T-helper 9 cell (primary cell): ENCODE measurements at regions not wholly inside any gene's neighbourhood (a gene's known extent, or its start where the extent isn't known, plus 50 kb on each side); places are given as distances from the start of the nearest gene placed in this dataset.

Experiments used
- DNase-seq: peaks from one replicate; pipeline ENCODE4 v3.0.0-alpha.2; 2020

DNA sequence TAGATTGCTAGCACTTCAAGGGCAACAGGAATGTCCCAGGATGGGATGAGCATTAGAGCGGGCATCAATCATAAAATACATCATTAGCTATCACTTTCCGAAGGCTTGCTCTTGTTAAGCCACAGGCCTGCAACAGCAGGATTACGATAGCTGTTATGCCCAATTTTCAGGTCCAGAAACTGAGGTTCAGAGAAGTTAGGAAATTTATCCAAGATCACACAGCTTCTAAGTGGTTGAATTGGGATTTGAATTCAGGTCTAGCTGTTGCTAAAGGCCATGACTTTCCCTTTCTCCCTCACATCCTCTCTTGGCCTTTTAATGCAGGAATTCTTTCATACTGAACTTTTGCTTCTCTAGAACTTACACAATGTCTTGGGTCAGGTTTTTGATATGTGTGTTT, 119.4 kb upstream of the ERCC6L2 start:
- no peak for DNase-seq

DNA sequence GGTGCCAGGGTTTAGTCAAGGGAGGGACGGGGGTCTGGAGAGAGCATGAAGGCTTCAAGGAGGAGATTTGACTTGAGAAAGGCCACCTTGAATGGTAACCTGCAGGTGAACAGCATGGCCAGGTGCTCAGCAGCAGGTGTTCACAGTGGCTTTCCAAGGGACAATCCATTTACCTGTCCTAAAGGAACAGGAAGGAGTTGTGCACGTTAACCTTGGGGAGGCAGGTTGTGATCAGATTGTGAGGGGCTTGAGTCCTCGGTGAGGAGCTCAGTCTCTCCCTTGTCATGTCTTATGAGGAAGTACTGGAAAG, 120.1 kb upstream of the ERCC6L2 start:
- DNase-seq, result no peak

DNA sequence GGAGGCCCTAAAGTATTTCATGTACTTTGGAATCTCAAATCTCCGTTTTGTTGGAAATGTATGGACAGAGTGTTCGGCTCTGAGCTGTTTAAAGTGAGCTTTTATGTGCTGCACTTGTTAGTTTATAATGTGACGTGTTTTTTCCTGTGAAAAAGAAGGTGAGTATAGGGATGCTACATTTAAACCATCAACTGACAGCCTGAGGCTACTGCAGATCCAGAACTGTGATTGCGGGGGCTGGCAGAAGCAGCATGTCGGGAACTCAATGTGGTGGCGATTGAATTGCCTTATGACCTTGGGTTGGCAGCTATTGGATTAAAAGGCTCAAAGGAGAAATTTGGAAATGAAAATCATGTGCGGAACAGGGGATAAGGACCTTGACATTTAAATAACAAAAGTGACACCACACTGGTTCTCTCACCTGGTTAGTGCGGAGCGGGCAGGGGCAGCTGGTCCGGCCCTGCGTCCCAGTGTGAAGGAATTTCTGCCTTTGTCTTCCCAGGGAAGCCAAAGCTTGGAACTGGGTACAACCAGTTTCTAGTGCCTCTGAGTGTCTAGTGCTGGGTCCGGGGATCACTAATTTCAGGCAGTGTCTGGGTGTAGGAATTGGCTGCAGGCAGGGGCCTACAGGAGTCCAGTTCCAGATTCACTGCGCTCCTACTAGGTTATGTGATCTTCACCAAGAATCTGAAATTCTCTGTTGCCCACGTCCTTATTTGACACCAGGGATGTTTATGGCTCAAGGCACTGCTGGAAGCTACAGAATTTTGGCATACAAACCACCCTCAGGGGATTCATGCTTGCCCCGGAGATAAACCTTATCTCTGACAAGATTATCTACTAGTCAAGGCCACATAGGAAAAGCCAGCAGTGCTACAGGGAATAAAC, 120.7 kb upstream of the ERCC6L2 start:
- no peak for DNase-seq

DNA sequence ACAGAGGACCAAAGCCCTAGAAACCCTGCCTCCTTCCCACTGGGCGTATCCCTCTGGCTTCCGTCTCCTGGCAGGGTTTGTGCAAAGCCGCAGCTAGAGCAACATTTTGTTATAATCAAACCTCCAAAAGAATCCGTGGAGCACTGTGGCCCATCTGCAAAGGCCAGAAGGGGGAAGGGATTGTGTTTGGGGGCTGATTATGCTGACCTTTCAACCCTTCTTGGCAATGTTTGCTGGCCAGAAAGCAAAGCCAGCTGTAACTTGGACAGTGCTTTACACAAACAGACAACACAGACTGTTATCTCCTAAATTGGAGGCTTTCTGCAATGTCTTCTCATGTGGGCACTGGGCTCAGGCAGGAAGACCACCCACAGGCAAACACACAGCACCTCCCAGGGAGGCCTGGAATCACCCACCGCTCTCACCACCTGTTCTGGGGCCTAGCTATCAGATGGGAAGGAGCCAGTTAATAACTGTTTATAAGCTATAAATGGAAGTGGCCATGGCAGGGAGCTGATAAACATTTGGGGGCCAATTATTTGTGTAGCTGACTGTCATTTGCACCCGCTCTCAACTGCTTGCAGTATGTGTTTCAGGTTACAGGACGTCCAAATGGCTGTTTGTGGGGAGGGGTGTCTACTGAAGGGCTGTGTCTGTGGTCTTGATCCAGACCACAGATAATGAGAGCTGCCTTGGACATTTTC, 121.6 kb upstream of the ERCC6L2 start:
- no peak for DNase-seq

DNA sequence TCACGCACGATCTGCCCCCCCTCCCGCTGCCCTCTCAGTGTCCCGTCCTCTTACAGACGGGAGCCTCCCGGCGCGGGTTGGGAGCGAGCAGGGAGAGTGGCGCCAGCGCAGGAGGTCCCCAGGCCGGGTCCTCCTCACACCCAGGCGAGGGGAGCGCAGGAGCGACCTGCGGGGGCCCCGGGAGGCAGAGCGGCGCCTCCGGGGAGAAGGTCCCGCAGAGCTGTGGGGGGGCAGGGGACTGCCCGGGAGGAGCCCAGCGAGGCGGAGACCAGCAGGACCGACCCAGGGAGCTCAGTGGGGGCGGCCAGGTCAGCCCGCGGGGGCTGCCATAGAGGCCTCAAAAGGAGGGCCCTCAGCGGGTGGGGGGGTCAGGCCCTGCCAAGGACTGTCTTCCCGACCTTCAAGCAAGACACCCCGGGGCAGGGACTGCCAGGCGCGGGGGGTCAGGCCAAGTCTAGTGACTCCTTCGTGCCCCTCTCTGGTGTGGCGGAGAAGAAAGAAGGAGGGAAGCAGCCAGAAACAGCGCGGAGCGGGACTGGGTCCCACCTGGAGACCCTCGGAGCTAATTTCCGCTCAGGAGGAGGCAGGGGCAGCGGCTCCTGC, 123.3 kb upstream of the ERCC6L2 start:
- no peak for DNase-seq

DNA sequence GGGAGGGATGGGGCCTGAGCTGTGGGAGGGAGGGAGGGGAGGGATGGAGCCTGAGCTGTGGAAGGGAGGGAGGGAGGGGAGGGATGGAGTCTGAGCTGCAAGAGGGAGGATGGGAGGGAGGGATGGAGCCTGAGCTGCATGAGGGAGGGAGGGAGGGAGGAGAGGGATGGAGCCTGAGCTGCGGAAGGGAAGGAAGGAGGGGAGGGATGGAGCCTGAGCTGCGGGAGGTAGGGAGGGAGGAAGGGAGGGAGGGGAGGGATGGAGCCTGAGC, 124.0 kb upstream of the ERCC6L2 start:
- DNase-seq, result no peak

DNA sequence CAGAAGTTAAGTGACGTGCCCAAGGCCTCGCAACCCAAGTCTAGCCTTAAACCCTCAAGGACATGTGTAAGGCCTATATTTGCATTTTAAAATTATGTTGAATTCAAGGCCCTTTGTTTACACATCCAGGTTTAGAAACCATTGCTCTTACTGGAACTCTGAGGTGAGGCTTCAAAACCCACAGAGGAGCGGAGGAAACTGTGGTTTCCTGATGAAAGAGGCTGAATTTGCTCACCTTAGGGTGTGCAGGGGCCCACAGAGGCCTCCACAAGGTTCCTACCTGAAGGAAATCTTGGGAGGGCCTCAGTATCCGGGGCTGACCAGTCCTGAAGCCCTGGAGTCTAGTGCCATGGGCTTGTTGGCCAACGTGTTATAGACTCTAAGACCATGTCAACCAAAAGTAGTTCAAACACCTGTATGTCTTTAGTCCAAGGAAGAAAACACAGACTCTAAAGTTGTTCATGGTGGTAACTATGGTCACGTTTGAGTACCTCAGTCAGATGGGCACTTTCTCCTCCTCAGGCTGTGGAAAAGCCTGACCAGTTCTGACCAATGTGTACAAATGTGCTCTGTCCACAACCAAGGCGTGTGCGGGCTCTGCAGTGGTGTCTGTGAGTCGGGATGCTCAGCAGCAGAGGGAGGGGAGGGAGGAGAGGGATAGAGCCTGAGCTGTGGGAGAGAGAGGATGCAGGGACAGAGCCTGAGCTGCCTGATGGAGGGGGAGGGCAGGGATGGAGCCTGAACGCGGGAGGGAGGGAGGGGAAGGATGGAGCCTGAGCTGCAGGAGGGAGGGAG, 124.6 kb upstream of the ERCC6L2 start:
- no peak for DNase-seq

DNA sequence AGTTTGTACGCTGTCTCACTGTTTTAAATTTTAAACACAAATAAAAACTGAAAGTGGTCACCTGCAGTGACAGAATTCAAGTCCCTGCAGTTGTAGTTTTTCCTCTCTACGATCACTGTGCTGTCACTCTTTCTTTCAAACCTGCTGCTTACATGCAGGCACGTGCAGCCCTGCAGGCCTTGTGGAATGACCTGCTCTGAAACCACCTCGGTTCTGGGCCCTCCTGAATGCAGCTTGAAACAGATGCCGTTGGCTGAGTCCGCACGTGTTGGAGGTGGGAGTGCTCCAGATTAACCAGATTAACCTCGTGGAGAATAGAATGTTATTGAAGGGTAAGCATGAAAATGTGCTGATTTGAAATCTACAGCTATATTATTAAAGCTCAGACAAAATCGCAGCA, 126.0 kb upstream of the ERCC6L2 start:
- DNase-seq, result no peak

DNA sequence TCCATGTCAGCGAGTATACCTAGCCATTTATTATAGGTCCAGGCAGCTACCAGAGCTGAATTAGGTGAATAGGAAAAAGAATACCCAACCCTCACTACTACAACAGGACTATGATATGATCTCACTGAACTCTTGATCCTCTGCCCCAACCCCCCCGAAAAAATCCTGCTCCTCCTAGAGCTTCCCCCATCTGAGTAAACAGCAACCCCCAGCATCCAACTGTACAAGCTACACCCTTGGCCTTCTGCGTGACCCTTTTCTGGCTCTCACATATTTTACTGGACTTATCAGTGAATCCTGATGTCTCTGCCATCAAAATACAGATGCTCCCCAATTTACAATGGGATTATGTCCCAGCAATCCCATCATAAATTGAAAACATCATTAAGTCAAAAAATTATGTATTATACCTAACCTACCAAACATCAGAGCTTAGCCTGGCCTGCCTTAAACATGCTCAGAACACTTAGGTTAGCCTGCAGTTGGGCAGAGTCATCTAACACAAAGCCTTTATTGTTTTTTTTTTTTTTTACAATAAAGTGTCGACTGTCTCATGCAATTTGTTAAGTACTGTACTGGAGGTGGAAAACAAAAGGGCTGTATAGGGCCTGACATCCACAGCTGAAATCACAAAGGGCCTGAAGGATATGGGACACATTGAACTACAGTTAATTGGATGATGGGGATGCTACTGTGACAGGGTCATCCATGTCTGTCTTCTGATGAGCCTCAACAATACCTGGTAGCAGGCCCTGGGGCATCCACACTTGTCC, 128.9 kb upstream of the ERCC6L2 start:
- DNase-seq, result no peak

DNA sequence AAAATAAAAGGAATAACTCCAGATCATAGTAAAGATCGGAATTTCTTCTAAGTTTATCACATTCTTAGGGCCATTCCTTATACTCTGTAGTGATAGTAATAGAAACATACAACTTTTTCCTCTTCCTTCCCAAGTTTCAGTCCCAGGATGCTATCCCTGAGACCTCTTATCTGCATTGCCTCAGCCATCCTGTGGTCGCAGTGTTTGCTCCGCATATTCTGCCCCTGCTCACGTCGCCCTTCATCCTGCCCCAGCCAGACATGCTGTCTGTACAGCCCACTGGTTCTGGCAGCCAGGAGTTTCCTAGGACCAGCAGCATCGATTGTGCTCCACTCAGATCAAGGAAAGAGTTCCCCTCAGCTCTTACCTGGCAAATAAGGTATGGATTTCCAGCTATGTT, 132.7 kb upstream of the ERCC6L2 start:
- DNase-seq, result no peak

DNA sequence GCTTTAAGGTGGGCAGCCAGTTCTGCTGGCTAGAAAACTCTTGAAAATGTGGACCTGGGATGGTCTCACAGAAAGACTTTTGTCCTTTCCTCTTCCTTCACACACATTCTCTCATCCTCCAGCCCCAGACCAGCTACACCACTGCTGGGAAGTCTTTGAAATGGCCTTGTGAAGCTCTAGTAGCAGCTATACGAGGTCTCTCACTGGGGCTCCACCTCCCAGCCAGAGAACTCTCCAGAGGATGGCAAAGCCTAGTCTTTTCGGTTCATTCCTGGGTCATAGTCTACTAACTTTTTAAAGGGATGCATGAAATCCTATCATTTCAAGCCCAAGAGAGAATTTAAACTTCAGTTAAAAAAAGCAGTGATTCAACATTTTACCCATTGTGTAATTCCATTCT, 133.9 kb upstream of the ERCC6L2 start:
- no peak for DNase-seq

DNA sequence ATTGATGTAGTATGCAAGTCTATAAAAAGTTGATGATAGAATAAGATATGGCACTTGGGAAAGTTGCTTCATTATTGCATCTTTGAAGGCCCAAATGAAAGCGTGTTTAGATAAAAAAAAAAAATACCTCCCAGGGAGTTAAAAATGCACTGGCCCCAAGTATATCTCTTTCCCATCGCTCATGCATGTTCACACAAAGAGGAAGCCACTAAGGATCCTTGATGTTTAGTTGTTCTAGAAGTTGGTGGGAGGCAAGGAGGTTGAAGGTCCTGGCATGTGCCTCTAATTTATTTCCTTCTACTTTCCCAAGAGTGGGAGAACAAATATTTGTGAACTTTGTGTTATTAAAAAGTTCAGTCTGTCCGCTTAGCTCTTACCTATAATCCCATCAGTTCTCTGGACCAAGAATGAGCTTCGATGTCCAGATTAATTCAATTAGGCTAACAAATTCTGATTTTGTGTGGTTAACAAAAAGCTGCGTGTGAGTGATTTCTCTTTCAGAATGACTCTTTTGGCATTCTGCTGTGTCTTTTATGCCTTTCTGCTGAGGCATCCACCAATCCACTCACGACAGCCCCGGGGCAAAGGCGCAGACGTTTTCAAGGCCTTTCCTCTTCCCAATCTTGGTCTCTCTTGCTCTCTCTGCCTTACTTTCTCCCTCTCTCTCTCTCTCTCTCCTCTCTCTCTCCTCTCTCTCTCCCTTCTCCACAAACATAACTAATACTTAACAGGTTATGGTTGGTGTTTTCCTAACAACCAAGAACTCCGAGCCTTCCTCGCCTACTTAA, 135.1 kb upstream of the ERCC6L2 start:
- DNase-seq, result no peak

DNA sequence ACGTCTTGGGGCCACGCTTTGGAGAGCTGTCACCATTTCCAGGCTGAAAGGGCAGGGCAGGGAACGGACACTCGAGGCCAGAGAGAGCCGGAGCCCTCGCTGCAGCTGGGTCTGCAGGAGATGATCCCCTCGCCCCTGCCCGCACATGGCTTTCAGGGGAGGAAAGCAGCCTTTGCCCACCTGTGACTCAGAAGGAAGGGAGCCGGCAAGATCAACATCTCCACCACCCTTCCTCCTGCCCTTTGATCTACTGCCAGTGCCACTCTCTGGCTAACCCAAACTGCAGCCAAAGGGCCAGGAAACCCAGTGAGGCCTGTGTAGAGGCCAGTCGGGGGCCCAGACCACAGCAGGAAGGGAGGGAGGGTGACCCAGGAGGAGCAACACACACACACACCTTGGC, 137.1 kb upstream of the ERCC6L2 start:
- no peak for DNase-seq

DNA sequence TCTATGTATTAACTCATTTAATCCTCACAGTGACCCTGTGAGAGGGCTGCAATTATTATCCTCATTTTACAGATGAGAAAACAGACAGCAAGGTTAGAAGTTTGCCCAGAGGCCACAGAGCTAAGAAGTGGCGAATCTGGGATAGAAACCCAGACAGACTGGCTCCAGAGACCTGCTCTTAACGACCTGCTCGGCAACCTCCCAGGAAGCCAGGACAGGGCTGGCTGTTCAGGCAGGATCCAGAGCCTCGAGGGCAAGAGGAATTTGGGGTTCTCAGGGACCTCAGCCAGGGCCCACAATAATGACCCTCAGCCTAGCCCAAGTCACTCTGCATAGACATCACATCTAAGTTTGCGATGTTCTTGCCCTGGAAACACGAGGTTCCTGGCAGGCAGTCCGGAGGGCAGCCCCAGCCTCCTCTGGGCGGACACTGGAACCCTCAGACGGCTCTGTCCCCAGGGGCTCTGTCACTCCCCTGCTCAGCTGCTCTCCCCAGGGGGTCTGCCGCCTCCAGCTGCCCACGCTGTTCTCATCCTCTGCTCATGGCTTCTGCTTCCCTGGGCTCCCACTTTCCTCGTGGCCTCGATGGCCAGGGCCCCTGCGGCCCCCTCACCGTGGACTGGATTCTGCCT, 138.5 kb upstream of the ERCC6L2 start:
- no peak for DNase-seq

DNA sequence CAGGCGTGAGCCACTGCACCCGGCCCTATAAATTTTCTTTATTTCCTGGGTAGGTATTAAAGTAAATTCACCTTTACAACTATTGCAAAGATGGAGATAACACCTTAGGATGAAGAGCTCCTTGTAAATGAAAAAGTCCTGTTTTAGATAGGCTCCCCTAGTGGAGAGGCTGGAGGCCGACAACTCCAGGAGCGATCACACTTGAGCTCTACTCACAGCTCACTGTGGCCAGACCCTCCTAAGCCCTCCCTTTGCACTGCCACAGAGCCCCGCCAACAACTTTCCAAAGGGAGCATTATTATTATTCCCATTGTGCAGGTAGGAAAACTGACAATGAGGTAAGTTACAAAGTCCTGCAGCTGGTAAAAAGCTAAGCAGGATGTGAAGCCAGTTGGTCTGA, 139.1 kb upstream of the ERCC6L2 start:
- no peak for DNase-seq

DNA sequence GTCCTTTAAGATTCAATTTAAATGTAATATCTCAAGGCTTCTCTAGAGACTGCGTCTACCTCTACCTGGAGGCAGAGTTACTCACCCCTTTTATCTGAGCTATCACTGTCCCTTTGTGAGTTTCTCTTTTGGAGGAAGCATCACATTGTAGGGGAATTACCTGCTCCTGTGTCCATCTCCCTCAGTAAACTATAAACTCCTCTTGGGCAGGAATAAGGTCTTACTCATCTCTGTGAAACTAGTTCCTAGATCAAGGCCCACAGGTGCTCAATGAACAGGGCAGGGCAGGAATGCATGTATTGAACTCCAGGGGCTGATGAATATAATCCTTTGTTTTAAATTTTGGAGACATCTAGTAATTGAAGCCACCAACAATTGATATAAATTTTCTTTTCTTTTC, 139.8 kb upstream of the ERCC6L2 start:
- no peak for DNase-seq

DNA sequence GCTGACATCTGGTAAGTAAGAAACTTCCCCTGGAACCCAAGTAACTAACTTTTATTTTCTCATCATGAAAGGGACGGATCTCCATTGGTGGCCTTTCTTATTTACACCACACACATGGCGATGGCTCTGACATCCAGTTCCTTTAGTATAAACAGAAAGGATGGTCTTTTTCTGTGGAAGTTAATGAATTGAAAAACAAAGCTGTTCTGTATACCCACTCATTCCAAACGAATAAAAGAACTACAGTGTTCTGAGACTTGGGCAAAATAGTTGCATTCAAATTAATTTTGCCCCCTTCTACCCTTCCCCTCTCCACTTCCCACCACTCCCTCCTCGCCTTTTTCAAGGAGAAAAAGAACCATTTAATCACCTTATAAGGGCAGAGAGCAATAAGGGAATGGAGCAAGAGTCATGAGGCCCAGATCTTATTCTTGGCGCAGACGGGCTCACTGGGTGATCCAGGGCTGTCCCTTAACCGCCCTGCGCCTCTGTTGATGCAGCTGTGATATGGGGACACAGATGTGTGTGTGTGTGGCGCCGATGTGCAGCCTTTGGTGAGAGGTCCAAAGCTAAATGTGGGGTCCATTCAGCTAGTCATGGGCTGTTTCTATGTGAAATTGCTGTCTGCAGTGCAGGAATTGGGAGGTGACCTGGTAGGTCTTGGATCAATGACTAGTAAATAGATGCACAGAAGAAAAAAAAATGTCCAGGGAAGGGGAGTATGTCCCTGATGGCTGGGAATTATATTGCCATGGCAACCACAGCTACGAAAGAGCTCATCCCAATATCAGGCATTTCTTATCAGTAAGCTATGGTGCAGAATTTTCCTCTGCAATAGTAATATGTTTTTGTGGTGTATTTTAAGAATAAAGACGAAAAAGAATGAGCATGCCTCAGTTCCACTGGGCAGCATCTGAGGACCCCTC, 141.5 kb upstream of the ERCC6L2 start:
- no peak for DNase-seq

DNA sequence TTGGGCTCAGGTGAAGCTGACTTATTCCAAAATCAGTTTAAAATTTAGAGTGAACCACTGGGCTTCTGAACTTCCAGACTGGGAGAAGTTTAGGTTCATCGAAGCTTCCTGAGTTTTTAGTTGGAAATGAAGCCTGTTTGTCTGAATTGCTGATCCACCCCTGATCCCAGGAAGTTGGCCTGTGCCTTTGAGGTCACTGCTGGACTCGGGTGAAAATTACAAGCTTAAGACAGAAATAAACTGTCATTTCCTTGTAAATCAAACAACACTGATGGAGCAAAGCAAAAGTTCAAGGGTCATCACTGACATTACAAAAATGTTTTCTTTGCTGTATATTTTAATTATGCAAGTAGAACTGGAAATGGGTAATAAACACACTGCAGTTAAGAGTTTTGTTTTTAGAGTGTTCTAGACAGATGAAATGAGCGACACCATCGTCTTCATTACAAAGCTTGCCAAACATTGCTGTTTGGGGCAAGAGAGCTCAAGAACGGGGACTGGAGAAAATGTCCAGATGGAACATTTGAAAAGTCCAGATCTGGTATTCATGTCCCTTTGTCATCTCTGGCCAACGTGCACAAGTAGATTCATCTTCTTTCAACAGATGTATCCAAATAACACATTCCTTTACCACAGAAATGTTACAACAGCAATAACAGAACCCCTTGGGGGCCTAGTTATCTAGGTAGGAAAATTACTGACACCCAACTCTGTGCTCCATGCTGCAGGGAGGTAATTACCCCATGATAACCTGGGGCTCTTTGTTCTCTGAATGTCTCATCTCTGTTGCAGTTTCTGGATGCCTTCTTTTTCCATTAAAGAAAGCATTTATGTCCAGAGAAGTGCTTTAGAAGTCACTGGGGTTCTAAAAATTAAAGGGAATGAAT, 142.4 kb upstream of the ERCC6L2 start:
- no peak for DNase-seq

DNA sequence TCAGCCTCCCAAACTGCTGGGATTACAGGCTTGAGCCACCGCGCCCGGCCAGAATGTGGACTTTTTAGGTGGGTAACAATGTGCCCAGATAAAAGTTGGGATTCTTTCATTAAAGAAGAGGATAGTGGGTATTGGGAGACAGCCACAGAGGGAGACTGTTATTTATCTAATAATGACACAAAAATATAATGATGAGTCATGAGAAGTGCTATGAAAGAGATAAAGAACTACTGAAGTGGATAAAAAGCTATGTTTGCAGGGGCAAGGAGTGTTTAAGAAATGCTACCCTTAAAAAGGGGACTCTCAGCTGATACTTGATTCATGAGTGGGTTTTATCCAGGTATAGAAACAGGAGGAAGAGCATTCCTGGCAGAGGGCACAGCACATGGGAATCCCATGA, 143.6 kb upstream of the ERCC6L2 start:
- DNase-seq, result no peak
